Activated CD8-positive, alpha-beta memory T cell treated with anti-CD3 and anti-CD28 coated beads for 24 hours (primary cell): ENCODE measurements at regions not wholly inside any gene's neighbourhood (a gene's known extent, or its start where the extent isn't known, plus 50 kb on each side); places are given as distances from the start of the nearest gene placed in this dataset.

Source experiments
- DNase-seq: peaks from one replicate; pipeline ENCODE4 v3.0.0-alpha.2; 2020

DNA sequence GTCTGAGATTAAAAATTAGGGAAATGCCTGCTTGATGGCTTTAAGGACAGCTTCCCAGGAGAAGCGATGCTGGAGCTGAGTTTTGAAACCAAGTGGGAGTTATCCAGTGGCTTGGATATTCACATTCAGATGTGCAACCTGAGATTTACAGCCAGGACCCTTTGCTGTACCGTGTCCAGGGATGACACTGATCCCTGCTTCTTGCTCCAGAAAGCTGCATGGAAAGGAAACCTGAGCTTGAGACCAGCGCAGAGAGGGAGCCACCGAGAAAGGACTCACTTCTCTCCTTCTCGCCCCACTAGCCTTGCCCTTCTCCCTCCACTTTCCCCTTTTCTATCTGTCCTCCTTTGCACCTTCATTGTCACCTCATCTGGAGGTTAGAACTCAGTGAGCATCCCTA lies 254.5 kb upstream of the PPARGC1A start:
- DNase-seq, result no peak

DNA sequence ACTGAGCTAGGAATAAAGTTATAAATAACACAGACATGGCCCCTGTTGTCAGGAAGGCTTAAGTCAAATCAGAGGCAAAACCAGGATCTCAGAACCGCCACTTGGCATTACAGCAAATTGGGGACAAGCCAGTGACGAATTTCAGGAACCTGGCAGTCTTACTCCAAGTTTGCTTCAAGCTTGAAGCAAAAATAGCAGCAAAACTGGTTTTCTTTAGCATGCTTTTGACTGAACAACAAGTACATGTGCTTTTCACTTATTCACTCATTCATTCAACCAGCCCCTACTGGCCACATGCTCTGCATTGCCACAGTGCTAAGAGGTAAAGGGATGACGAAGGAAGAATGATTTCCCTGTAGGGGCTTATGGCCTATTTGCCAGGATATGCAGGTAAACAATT lies 253.9 kb upstream of the PPARGC1A start:
- DNase-seq, result no peak

DNA sequence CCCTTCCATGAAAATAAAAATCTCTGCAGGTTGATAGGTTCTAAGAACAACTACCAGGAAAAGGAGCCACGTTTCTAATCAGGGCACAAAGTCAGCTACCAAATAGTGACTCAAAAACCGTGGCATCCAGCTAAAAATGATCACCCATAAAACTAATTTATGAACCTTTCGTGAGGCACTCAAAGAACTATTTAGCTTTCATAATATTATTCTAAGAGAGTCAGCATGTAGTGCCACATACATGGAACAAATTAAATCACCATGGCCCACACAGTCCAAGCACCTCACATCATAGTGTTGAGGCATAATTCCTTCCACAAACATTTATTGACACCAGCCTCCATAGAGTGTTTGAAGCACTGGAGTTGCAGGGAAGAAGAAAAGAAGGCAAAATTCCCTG lies 252.0 kb upstream of the PPARGC1A start:
- no peak for DNase-seq

DNA sequence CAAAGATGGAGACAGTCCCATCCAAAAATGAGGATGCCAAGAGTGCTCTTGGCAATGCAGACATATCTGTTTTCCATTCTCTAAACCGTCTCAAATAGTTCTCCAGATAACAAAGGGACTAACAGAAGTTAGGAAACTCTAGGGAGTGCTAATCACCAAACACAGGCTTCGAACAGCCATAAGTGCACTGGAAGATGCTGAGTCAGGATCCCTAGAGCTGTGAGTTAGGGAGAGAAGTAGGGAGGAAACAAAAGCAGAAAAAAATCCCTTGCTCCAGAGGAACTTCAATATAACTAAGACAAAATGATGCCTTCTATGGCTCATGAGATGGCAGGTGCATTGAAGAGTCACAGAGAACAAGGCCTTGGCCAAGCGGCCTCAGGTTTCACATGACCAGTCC lies 251.0 kb upstream of the PPARGC1A start:
- no peak for DNase-seq

DNA sequence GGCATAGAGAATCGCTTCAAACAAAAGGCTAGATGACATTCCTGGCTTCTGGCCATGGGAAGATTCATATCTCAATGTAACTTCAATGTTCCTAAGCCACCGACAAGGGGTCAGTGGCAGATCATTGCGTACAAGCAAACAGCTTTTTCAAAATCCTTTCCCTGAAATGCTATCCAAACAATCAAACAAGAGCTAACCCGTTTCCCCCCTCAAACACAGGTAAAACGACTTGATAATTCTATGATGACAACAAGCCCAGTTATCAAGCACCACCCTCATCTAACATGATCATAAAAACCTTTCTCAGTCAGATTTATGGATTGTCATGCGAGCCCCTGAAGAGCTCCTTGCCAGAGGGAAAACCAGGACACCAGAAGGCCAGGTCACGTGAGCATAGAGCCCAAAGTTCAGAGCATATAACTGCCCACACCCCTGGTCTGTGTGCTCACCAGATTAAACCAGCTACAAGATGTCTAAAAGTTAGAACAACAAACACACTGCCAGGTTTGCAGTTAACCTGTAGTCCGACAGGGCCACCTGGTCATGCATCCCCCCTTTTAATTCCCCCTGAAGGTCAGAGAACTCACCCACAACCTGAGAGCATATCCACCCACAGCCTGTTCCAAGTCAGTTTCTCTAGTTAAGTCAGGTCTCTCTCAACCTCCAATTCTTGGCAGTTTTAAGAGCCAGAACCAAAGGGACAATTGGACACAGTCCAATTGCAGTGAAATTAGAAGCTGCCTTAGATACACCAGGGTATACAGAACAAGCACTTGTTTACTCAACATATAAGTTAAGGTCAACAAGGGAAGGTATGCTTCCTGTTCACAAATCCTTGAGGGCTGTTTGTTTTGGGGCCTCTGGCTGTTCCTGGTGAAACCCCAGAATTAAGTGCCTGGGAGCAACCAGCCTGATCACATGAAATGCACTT lies 248.1 kb upstream of the PPARGC1A start:
- no peak for DNase-seq

DNA sequence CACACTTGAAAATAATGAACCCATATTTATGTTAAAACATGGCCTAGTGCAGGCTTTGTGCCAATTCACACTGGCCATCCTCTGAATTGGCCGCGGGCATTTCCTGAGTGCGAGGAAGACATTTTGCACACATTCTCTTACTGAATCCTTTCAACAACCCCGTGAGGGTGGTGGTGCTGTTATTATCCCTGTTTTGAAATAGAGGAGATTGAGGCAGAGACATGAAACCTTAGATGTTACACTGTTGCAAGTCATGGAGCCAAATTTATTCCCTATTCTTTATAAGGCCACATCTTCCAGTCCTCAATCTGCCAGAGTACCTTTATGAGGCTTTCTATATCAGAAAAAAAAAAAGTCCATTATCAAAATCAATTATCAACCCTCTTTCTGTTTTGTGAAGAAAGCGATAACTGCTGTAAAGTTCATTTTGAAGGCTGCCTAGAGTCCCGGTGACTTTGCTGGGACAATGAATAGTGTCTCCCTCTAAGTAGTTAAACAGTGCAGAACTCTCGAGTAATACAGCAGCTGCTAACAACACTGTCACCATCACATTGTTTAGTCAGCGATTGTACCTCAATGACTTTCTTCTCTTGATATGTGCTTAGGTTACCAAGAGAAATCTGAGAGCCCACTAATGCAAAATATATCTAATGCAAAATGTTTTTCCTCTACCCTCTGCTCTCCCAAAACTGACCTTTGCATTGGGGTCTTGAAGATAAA lies 242.3 kb upstream of the PPARGC1A start:
- DNase-seq, result no peak

DNA sequence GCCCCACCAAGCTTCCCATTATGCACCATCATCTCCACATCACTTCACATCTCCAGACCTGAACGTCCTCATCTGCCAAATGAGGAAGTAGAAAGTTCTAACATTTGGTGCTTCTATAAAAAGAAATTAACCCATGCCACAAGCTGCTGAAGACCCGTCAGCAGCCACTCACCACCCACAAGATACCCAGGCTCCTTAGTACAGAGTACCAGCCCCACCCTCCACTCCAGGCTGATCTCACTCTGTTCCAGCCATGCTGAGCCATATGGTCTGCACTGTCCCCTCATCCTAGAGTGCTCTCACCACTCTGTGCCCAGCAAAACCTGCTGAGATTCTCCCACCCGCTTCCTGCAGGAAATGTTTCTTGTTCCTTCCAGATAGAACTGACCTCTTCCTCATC lies 240.8 kb upstream of the PPARGC1A start:
- DNase-seq, result no peak

DNA sequence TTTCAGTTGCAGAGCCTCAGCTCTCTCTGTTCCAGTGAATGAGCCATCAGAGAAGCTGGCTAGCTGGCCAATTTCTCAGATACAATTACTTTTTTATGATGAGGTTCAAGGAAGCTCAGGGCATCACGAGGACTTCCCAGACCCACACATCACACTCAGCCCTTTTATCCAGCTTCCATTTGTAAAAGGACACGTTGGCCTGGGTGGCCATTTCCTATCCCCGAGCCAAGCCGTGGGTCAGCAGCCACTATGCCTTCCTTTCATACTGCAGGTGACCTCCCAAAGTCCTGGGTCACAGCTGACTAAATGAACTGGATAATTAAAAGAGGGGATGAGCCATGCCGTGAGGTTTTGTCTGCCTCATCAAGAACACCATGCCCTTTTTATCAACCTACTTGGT lies 236.9 kb upstream of the PPARGC1A start:
- DNase-seq, result no peak

DNA sequence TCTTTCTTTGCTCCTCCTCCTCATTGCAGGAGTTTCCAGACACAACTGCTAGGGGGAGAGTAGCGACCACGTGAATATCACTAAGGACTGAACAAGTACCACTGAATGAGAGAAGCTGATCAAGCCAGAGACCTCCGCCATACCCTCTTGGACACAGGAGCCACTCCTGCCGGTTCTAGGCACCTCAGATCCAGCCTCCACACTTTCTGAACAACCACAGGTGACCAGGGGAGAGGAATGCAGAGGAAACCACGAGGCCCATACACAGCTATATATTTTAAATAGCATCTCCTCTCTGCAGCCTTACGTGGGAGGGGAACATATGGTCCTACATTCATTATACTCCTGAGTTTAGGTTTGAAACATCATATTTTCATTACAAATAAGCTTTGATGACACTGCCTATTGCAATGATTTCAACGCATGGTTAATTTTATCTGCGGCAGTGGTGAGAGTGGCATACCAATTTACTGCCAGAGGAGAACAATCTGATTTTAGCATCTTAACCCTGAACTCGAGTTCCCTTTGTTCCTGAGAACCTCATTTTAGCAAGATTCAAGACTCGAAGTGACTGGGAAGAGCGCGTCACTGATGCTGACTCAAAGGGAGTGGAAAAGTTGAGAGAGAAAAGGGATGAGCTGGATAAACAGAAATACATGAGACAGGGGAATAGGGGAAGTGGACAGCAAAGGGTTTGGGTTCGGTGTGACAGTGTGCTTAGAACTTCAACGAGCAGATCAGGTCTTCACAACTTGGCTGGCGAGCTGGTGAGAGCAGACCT lies 231.7 kb upstream of the PPARGC1A start:
- no peak for DNase-seq

DNA sequence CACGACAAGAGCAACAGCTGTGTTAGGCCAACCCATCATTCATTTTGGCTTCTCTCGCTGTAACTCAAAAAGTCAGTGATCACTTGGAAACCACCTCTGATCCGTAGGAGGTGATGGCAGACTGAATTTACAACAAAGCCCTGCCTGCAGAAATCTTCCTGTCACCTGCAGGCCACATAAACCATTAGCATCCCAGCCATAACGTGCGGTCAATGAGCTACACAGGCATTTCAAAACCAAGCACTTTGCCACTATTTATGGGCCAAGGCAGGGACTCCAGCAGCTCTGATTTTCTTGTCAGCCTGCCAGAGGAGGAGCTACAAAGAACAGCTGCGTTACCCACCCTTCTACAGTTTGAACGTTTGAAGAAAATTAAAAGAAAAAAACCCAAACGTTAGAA lies 228.1 kb upstream of the PPARGC1A start:
- no peak for DNase-seq

DNA sequence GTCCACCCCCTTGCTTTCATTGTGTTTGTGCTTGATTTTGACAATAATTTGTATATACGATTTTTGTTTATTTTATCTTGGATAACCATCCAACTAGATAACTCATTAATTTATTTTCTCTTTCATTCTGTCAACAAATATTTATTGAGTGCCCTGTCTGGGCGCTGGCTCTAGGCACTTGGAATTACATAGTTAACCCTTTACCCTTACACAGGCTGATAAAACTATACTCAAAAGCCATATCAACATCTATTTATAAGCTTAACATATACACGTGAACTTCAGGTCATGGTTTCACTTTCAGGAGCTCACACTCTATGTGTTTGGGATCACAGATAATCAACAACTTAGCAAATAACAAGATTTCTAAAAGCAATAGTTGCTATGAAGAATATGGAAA lies 226.3 kb upstream of the PPARGC1A start:
- DNase-seq, result no peak

DNA sequence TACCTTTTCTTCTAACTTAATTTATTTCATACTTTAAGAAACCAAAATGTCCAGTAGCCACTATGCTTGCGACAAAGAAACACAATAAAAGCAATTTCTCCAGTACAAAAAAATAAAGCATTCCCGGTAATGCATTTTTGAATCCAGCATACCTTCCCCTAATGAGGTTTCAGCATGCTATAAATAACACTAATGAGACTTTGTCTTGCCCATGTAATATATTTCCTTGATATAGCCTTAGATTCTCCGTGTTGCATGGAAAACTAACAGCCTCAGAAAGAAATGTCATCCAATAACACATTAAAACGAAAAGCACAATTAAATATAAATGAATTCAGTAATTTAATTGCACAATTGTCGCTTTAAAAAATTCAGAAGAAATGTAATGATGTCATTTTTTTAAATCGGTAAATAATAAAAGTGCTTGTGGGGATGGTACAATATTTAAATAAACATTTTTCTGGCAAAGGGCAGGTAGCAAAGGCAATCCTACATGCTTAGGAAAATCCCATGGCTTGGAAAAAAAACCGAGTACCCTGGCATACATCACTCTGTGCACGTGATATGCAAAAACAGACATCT lies 225.2 kb upstream of the PPARGC1A start:
- no peak for DNase-seq

DNA sequence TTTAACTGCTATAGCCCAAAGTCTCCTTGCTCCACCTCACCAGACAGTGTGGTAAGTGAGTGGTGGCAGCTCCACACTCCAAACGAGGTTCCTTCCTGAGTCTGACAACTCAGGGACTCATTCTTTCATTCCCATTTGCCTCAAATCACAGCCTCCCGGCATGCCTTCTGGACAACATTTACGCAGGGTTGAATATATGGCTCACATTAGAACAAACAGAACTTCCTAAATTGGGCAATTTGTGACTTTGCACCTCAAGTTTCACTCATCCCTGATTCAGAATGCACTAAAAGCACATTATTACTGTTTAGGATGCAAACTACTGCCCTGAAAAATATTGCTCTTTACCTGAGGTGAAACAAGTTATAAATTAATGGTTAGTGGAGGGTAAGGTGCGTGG lies 224.6 kb upstream of the PPARGC1A start:
- no peak for DNase-seq

DNA sequence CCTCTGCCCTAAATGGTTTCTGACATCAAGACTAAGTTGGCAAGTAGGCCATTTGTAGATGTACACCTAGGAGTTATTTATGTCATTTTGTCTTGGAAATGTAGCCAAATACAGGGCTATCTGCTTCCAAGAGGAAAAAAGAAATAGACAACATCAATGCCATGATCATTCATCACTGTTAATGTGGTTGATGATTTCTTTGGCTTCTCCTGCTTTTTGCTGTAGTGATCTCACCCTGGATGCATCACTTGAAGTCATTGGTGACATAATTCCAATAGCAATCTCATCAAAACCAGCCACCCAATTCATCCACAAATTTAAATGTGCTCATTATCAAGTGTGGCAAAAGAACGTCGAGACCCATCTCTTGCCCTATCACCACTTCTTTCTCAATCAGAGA lies 222.6 kb upstream of the PPARGC1A start:
- DNase-seq, result no peak

DNA sequence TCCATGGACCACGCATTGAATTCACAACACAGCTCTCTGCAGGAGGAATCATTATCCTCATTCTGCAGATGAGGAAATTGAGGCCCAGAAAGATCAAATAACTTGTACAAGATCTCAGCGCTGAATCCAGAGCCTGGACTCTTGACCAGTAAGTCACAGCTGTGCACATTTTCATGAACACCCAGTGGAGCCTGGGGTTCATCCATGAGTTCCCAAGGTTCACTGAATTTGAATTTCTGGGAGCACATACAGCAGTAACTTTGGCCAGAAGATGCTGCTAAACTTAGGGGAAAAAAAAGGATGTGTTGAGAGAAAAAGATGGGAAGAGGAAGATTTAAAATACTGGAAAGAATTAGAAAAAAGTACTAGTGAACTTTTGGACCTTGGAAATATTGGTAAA lies 218.7 kb upstream of the PPARGC1A start:
- DNase-seq, result no peak

DNA sequence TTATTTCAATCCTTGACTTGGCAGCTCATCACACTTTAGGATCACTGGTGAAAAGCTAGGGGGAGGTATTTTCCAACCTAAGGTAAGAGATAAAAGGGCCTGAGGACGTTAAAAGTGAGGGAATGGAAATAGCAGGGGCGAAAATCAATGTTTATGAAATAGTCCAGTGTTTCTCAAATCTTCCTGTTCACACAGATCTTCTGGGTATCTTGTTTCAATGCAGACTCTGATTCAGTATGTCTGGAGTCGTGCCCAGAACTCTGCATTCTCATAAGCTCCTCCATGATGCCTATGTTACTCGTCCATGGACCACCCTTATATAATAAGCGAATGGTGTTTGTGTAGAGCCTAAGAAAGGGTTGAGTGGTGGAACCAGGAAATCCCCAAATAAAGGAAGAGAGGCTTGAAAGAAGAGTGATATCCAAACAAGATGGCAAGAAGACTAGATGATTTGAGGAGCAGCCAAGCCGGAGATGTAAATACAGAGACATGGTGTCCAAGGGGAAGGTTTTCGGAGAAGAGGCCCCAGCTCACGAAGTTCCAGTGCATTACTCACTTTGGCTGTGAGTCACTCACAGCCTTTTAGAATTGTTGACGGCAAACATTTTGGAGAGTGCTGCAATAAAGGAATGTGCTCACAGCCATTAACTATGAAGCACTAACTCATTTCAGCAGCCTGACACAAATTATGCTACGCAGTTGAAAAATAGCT lies 215.6 kb upstream of the PPARGC1A start:
- no peak for DNase-seq

DNA sequence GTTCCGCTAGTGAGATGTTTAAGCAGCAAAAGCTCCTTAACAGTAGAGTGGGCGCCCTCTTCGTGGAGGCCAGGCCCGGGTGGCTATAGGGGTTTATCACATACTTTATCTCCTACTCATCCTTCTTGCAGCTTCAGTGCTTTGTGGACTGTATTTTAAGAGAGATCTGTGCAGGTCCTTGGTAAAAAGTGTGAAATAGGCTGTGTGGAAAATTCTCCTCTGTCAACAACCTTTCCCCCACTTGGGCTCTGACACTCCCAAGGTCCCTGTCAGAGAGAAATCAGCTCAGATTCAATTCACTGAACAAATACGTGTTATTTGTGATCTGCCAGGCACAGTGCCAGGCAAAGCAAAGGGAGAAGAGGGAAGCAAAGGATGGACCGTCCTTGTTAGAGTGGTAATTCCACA lies 214.3 kb upstream of the PPARGC1A start:
- no peak for DNase-seq

DNA sequence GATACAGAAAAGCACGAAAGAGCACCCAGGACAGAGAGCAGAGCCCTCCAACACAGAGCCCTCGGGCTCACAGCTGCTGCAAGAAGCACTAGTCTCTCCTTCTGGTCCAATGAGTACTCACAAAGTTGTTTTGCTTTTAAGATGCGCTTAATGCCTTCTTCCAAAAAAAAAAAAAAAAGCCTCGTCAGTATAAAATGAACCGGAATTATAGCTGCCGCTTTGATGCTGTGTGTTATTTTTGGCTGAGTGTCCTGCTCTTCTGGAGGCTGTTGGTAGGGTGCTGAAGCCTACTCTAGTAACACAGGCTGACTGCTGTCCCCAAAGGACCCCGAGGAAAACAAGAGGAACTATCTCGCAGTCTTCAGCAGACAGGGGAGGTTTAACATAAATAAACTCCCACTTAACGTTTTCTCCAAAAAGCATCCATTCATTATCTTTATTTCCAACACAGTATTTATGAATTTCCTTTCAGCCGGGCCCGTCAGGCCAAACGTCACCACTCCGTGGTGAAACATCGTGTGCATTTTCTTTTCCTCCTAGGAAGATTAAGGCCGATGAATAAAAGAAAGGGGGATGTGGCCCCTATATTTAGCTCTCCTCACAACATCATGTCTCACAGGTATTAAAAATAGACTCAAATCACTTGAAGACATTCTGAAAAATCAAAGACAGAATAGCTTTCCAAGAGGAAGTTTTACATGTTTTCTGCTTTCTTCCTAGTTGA lies 213.7 kb upstream of the PPARGC1A start:
- DNase-seq, result no peak

DNA sequence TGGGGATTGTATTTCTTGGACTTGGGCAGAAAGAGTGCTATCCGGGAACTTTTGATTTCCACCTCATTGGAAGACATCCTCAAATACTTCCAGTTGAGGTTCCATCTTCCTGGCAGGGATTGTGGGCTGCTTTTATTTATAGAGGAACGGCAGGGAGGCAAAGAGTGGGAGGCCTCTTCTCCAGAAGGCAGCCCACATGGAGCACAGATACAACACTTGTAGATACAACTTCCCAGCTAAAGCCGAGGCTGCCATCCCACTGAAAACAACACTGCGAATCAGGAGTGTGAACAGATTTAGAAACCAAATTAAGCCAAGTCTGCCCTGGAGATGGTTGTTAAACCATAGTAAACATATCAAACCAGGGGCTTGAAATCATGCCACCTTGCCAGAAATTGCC lies 212.8 kb upstream of the PPARGC1A start:
- DNase-seq, result no peak

DNA sequence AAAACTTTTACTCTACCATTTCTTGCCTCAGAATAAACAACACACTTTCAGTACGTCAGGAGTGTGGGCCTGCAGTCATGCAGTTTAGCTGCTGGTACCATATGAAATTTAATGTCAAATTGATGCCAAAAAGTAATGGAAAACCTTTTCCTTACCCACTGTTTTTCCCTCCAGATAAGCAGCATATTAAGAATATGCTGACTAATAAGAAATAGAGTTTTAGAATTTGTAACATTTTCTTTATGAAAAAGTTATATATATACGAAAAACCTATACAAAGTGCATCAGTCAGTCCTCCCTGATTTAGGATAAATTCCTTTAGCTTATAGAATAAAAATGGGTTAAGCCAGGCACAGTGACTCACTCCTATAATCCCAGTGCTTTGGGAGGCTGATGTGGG lies 206.8 kb upstream of the PPARGC1A start:
- DNase-seq, result no peak

DNA sequence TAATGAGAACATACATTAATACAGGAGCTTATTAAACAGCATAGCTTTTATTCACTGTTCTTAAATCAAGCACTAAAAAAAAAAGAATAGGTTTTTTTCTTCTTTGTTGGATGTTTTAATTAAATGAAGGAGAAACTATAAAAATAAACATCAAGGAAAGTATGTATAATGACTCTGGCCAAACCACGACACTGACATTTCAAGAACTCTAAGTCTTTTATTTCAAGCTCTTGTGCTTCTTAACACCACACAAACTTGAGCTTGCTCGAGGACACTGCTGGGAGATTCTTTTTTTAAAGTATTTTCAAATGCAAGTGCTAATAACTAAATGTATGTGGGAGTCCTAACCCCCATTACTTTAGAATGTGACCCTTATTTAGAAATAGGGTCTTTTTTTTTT lies 204.9 kb upstream of the PPARGC1A start:
- no peak for DNase-seq

DNA sequence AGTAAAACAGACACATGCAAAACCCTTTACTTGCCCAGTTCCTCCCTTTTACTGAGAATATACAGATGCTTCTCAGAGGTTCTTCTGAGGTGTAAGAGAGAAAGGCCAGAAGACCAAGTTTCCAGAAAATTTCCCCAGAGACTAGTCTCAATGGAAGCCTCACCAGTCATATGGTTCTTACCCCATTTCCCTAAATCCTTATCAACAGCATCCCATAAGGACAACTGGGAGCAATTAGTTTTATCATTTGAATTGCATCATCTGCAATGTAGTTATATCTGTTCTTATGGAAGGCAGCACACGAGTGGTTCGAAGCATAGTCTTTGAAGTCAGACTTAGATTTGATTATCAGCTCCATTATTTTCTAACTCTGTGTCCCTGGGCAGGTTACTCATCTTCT lies 203.6 kb upstream of the PPARGC1A start:
- DNase-seq, result no peak
